ENCODE measurements at regions not wholly inside any gene's neighbourhood (a gene's known extent, or its start where the extent isn't known, plus 50 kb on each side); places are given as distances from the start of the nearest gene placed in this dataset.
"Not testable (repeated sequence)": the region's sequence is repeated elsewhere in the genome, so short reads cannot be mapped to it uniquely, and the experiment has no call there.

DNA sequence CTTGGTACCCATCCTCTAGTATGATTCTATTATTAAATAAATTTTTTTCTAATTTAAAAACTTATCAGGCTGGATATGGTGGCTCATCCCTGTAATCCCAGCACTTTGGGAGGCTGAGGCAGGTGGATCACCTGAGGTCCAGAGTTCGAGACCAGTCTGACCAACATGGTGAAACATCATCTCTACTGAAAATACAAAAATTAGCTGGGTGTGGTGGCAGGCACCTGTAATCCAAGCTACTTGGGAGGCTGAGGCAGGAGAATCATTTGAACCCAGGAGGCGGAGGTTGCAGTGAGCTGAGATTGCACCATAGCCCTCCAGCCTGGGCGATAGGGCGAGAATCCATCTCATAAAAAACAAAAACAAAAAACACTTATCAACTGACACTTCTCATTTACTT is 639.0 kb downstream of the IRS1 start:
- DNase-seq (ENCODE audit: low spot score) = not testable (repeated sequence)

- DNase-seq (ENCODE audit: low spot score) = peak; percentile 12
These were observed 639.6 kb downstream of the IRS1 start for GRCh38 chr2:226159875-226160479.

- no peak for DNase-seq (ENCODE audit: low spot score)
These were observed 640.7 kb downstream of the IRS1 start for GRCh38 chr2:226158940-226159339.

DNA sequence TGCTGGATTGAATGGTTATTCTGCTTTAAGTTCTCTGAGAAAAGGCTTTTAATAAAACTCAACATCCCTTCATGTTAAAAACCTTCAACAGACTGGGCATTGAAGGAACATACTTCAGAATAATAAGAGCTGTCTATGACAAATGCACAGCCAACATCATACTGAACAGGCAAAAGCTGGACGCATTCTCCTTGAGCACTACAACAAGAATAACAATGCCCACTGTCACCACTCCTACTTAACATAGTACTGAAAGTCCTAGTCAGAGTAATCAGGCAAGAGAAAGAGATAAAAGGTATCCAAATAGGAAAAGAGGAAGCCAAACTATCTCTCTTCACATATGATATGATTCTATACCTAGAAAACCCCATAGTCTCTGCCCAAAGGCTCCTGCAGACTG is 641.4 kb downstream of the IRS1 start:
- no peak for DNase-seq (ENCODE audit: low spot score)

GRCh38 chr2:226155093-226155875 is 644.3 kb downstream of the IRS1 start:
- no peak for DNase-seq (ENCODE audit: low spot score)

DNA sequence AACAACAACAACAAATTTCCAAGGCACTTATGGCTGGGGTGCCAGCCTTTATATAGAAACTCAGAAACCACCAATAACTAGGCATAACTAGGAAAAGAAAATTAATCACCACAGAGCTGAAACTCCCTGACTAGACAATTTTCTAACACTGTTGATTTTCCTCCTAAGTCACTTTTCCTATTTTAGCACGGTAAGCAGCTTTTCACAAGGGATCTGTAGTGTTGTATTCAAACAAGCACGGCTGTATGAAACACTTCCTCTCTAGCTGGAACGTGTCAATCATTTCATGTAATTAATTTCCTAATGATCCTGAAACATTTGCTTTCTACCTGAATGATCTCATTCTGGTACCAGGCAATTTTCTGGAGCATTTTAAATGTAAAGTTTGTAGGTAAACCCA is 645.0 kb downstream of the IRS1 start:
- DNase-seq (ENCODE audit: low spot score) = no peak

GRCh38 chr2:226153553-226153952 is 646.1 kb downstream of the IRS1 start:
- no peak for DNase-seq (ENCODE audit: low spot score)

DNA sequence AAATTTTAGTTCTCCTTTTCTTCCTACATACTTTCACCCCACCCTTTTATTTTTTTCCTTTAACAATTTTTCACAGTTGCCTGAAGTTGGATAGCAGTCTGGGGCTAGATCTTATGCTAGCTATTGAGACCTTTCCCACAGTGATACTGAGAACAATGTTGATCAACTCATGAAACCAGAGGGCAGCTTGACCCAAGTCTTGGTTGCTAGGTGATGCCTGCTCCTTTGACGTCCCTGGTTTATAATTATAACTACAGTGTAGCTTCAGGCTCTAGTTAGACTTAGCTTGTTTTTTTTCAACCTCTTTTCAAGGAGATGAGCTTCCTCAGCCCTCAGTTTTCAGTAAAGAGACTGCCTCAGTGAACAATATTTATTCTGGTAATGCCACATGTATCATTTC is 648.5 kb downstream of the IRS1 start:
- DNase-seq (ENCODE audit: low spot score) = no peak

- DNase-seq (ENCODE audit: low spot score) = no peak
These were observed 656.5 kb downstream of the IRS1 start for GRCh38 chr2:226143091-226143490.

GRCh38 chr2:226142463-226142862 is 657.2 kb downstream of the IRS1 start:
- no peak for DNase-seq (ENCODE audit: low spot score)

DNA sequence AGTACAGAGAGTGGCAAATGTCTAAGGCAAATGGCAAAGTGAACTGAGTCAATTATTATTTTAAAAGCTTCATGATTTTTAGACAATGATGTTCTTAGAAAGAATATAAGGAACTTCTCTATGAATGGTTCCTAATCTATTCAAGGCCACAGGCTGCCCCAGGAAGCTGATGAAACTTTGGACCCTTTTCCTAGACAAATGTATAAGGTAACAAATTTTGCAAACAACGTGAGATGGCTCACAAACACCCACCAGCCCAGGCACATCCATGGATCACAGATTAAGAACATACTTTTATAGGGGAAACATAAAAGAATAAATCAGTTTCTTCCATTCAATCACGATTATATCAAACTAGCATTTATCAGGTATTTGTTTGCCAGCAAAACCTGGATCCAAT is 659.0 kb downstream of the IRS1 start:
- DNase-seq (ENCODE audit: low spot score) = no peak

- no peak for DNase-seq (ENCODE audit: low spot score)
These were observed 659.9 kb downstream of the IRS1 start for GRCh38 chr2:226139759-226140158.

DNA sequence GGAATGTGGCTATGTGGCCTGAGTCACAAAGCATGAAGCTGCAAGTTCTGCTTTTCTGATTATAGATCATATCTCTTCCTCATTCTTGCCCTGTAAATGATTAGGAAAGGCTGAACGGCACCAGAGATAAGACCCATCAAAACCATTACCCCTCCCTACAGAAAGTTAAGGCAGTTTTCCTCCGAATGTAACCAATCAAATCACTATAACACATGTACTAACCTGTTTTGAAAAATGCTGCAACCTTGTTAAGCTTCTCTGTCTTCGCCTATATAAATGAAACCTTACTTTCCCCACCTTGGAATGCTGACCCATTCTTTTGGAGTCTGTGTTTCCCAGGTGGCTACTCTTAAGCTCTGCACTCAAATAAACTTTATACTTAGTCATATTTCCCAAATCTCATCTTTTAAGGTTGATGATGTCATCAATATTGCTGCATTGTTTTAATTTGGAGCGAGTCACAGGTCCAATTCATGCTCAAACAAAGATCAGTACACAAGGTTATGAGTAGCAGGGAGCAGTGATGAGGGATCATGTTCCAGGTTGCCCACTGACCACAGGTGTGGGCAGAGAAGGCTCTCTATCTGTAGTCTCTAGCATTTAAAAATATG is 662.3 kb downstream of the IRS1 start:
- no peak for DNase-seq (ENCODE audit: low spot score)

- DNase-seq (ENCODE audit: low spot score) = no peak
These were observed 662.9 kb downstream of the IRS1 start for GRCh38 chr2:226136739-226137138.

DNA sequence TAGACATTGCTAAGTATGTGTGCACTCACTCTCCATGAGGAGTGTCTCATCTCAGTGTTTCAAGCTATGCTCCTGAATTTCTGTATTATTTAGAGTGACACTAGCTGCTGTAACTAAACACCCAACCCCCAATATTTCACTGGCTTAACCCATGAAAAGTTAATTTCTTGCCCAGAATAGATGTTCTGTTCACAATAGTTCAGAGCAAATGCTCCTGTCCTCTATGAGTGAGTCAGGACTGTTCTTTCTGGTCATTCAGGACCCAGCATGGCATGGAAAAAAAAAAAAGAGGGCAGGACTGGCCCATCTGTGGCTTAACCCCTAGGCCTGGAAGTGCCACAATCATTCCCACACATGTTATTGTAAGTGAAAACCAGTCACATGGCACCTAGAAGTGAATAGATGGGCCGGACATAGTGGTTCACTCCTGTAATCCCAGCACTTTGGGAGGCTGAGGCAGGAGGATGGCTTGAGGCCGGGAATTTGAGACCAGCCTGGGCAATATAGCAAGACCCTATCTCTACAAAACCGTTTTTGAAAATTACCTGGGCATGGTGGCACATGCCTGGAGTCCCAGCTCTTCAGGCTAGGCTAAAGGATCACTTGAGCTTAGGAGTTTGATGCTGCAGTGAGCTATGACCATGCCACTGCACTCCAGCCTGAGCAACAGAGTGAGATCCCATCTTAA is 663.6 kb downstream of the IRS1 start:
- DNase-seq (ENCODE audit: low spot score) = no peak

DNA sequence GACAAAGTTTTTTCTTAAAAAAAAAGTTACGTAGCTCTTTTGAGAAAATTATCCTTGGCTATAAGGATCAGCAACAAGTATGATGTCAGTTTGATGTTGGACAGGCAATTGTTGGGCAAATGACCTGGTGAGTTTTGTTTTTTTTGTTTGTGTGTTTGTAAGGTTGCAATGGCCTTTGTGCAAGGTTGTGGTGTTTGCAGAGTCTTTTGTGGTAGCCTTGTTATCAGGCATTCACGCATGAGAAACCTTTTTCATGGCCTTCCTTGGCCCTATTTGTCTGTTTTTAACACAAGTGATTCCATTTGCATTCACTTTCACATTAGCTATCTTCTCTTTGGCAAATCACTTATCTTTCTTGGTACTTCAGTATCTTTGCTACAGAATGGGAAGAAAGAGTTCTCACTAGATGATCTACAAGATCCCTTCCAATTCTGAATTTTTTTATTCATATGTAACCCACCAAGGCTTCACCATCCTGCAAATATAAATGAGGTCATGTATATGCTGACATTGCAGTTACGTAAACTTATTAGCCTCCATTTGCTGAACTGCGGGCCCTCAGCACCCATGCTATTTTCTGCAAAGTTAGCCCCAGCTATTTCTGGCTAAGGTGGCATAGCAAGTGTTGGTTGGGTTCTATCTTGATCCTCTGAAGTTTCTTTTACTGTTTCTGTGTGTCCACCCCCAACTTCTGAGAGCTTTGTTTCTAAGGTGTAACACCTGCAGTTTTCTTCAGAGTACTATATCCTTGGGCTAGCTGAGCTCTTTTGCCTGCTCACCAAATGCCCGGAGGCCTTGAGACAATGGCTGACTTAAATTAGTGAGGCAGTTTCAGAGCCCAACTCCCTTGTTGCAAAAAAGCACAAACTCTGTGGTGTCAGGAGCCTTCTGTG is 667.1 kb downstream of the IRS1 start:
- no peak for DNase-seq (ENCODE audit: low spot score)

GRCh38 chr2:226131299-226131784 is 668.3 kb downstream of the IRS1 start:
- peak; percentile 50 for DNase-seq (ENCODE audit: low spot score)

GRCh38 chr2:226130192-226130591 is 669.4 kb downstream of the IRS1 start:
- DNase-seq (ENCODE audit: low spot score) = no peak

GRCh38 chr2:226127682-226128081 is 671.9 kb downstream of the IRS1 start:
- DNase-seq (ENCODE audit: low spot score) = no peak

GRCh38 chr2:226126104-226126503 is 673.5 kb downstream of the IRS1 start:
- DNase-seq (ENCODE audit: low spot score) = no peak

GRCh38 chr2:226125176-226125883 is 674.3 kb downstream of the IRS1 start:
- DNase-seq (ENCODE audit: low spot score) = no peak

All from cerebellar cortex (tissue), 1 donor.